ENCODE measurements at regions not wholly inside any gene's neighbourhood (a gene's known extent, or its start where the extent isn't known, plus 50 kb on each side); places are given as distances from the start of the nearest gene placed in this dataset.

- intact Hi-C loops (cut with micrococcal nuclease) (no loop called here), dilution Hi-C loops (cut with MboI; ENCODE audit: extremely low pct_ligation_motif_present, low sequenced_read_pairs) (no loop called here)
These were observed 277.8 kb upstream of the VLDLR start for GRCh38 chr9:2343756-2344155.

More at GRCh38 chr9:2343756-2344155, 277.8 kb upstream of the VLDLR start:
- H2AFZ ChIP-seq (ENCODE audit: low read depth, low read length) = no peak overlapping the region
- H3K9ac ChIP-seq (replicated peaks; ENCODE audit: extremely low read depth, insufficient read depth, low read length) = no peak overlapping the region
- H3K4me1 ChIP-seq (ENCODE audit: control insufficient read depth, extremely low read depth, insufficient read depth, low read length) = no peaks in the 10 kb centered on the region
- H3K27me3 ChIP-seq (ENCODE audit: control insufficient read depth in 2 of 2, insufficient read depth in 2 of 2, low read length in 2 of 2) = no peaks in the 10 kb centered on the region
- FAIRE-seq (no peak), DNase-seq (ENCODE audit: low read depth, low spot score) (no peak)
- BruUV-seq (replicated peaks) = no TSS peak
- TF ChIP-seq MYC (IDR thresholded peaks at IDR 0.05; ENCODE audit: low read depth, low read length) (no peak), JUN (IDR thresholded peaks at IDR 0.05; ENCODE audit: borderline replicate concordance, insufficient read depth, insufficient read length, low read depth) (no peak), POLR2AphosphoS5 (IDR thresholded peaks at IDR 0.05; ENCODE audit: insufficient read depth, low read depth, low read length) (no peak), FOS (IDR thresholded peaks at IDR 0.05; ENCODE audit: borderline replicate concordance, insufficient read depth, low read length) (no peak), POLR2A (IDR thresholded peaks at IDR 0.05; ENCODE audit: low read depth, low read length) (no peak), EZH2 (IDR thresholded peaks at IDR 0.05; ENCODE audit: borderline replicate concordance, low read depth, low read length, severe bottlenecking) (no peak), MAX (IDR thresholded peaks at IDR 0.05; ENCODE audit: insufficient read depth, insufficient read length) (no peak), GATA2 (IDR thresholded peaks at IDR 0.05; ENCODE audit: insufficient read depth, insufficient read length, low read depth, low read length) (no peak), CTCF (IDR thresholded peaks at IDR 0.05; ENCODE audit: extremely low read depth in 1 of 2, insufficient read depth in 1 of 2, low read depth in 1 of 2, low read length in 2 of 2) (no peak)
- H3K4me3 ChIP-seq (replicated peaks in 1 of 3; ENCODE audit: insufficient read depth in 1 of 3, low read depth in 1 of 3, low read length in 3 of 3) = no peak overlapping the region
- no peaks in the 10 kb centered on the region for H3K36me3 ChIP-seq (ENCODE audit: control insufficient read depth in 2 of 2, extremely low read depth in 1 of 2, insufficient read depth in 2 of 2, low read length in 2 of 2)
- H3K79me2 ChIP-seq (ENCODE audit: control insufficient read depth, insufficient read depth, low read length) = no peaks in the 10 kb centered on the region
- no peaks in the 10 kb centered on the region for H3K9me1 ChIP-seq (replicated peaks; ENCODE audit: control insufficient read depth, extremely low read depth, insufficient read depth, low read length)
- POLR2A ChIA-PET = no interaction called here
- no peaks in the 10 kb centered on the region for H3K9me3 ChIP-seq (replicated peaks; ENCODE audit: control insufficient read depth, insufficient read depth, low read length)
- CTCF ChIA-PET = no interaction called here
- H3K27ac ChIP-seq (ENCODE audit: insufficient read depth, low read depth, low read length) = no peak overlapping the region
- H4K20me1 ChIP-seq (replicated peaks; ENCODE audit: control insufficient read depth, extremely low read depth, insufficient read depth, low read length) = no peaks in the 10 kb centered on the region
- no peak overlapping the region for H3K4me2 ChIP-seq (ENCODE audit: insufficient read depth, low read length)
